LNCaP clone FGC (cell line): ENCODE measurements at regions not wholly inside any gene's neighbourhood (a gene's known extent, or its start where the extent isn't known, plus 50 kb on each side); places are given as distances from the start of the nearest gene placed in this dataset.
"Not testable (repeated sequence)": the region's sequence is repeated elsewhere in the genome, so short reads cannot be mapped to it uniquely, and the experiment has no call there.

Source experiments
- DNase-seq: peaks from one replicate; pipeline ENCODE4 v3.0.0-alpha.2; 2011; ENCODE audit warnings: low read depth
- H3K4me3 ChIP-seq: 2 replicates; pipeline ENCODE4 v1.5.1; 2011; ENCODE audit warnings: mild to moderate bottlenecking, low read depth, low read length, control low read depth
- CTCF ChIP-seq: IDR thresholded peaks from 2 replicates; pipeline ENCODE4 v1.5.1; 2012; ENCODE audit warnings: mild to moderate bottlenecking; ENCODE audit not compliant: control insufficient read depth, insufficient read depth; ENCODE audit errors: extremely low read depth

GRCh38 chr3:78086150-78086549 lies 1046.3 kb downstream of the ROBO2 start:
- no peak for TF ChIP-seq CTCF
- no peak for DNase-seq
- H3K4me3 ChIP-seq, result no peak overlapping the region

GRCh38 chr3:78087134-78087533 lies 1047.2 kb downstream of the ROBO2 start:
- H3K4me3 ChIP-seq, result no peak overlapping the region
- TF ChIP-seq CTCF, result no peak
- DNase-seq, result peak; percentile 56

- H3K4me3 ChIP-seq, result no peak overlapping the region
- no peak for DNase-seq
- TF ChIP-seq CTCF, result no peak
These were observed 1048.1 kb downstream of the ROBO2 start for GRCh38 chr3:78088006-78088405.

GRCh38 chr3:78090382-78090781 lies 1050.5 kb downstream of the ROBO2 start:
- DNase-seq, result no peak
- no peak overlapping the region for H3K4me3 ChIP-seq
- TF ChIP-seq CTCF, result no peak

GRCh38 chr3:78091478-78092119 lies 1051.7 kb downstream of the ROBO2 start:
- no peak for DNase-seq
- TF ChIP-seq CTCF, result no peak

GRCh38 chr3:78092574-78092973 lies 1052.7 kb downstream of the ROBO2 start:
- not testable (repeated sequence) for H3K4me3 ChIP-seq, DNase-seq

More at GRCh38 chr3:78091478-78092119, 1051.7 kb downstream of the ROBO2 start:
- H3K4me3 ChIP-seq, result no peak overlapping the region

- no peak for TF ChIP-seq CTCF
These were observed 1056.8 kb downstream of the ROBO2 start for GRCh38 chr3:78096488-78097255.

More at GRCh38 chr3:78096488-78097255, 1056.8 kb downstream of the ROBO2 start:
- H3K4me3 ChIP-seq, result no peak overlapping the region
- DNase-seq, result no peak
